GM23248 (cell line): ENCODE measurements at regions not wholly inside any gene's neighbourhood (a gene's known extent, or its start where the extent isn't known, plus 50 kb on each side); places are given as distances from the start of the nearest gene placed in this dataset.

ENCODE experiments used
- DNase-seq: peaks from one replicate; pipeline ENCODE4 v3.0.0-alpha.2; 2015
- H2AFZ ChIP-seq: fragments of 200-600 bp; sonication (generic); 2 replicates; pipeline ENCODE4 v1.6.1; 2016; ENCODE audit warnings: antibody characterized with exemption
- H3F3A ChIP-seq: fragments of 200-600 bp; sonication (generic); 2 replicates; pipeline ENCODE4 v1.6.1; 2016; ENCODE audit warnings: mild to moderate bottlenecking, antibody characterized with exemption, mixed run types; ENCODE audit not compliant: insufficient read depth
- H3K27ac ChIP-seq: fragments of 200-600 bp; sonication (generic); 2 replicates; pipeline ENCODE4 v1.5.1; 2016; ENCODE audit warnings: mild to moderate bottlenecking
- H3K27me3 ChIP-seq: fragments of 200-600 bp; sonication (generic); replicated peaks from 2 replicates; pipeline ENCODE4 v1.6.1; 2016; ENCODE audit warnings: mild to moderate bottlenecking; ENCODE audit not compliant: insufficient read depth
- H3K36me3 ChIP-seq: fragments of 200-600 bp; sonication (generic); 2 replicates; pipeline ENCODE4 v1.6.1; 2016; ENCODE audit warnings: low read depth, mild to moderate bottlenecking
- H3K4me1 ChIP-seq: fragments of 200-600 bp; sonication (generic); 2 replicates; pipeline ENCODE4 v1.6.1; 2016; ENCODE audit warnings: mild to moderate bottlenecking; ENCODE audit not compliant: insufficient read depth
- H3K4me2 ChIP-seq: fragments of 200-600 bp; sonication (generic); one replicate; pipeline ENCODE4 v1.6.1; 2016; ENCODE audit warnings: mild to moderate bottlenecking; ENCODE audit not compliant: unreplicated experiment
- H3K4me3 ChIP-seq: fragments of 200-600 bp; sonication (generic); 2 replicates; pipeline ENCODE4 v1.5.1; 2016; ENCODE audit warnings: mild to moderate bottlenecking
- H3K79me2 ChIP-seq: fragments of 200-600 bp; sonication (generic); 2 replicates; pipeline ENCODE4 v1.6.1; 2016; ENCODE audit warnings: mild to moderate bottlenecking; ENCODE audit not compliant: insufficient read depth
- H3K9ac ChIP-seq: fragments of 200-600 bp; sonication (generic); 2 replicates; pipeline ENCODE4 v1.6.1; 2016; ENCODE audit warnings: mild to moderate bottlenecking
- H3K9me2 ChIP-seq: fragments of 200-600 bp; sonication (generic); 2 replicates; pipeline ENCODE4 v1.6.1; 2016; ENCODE audit warnings: mixed run types, mild to moderate bottlenecking, moderate library complexity; ENCODE audit not compliant: insufficient read depth
- H3K9me3 ChIP-seq: fragments of 200-600 bp; sonication (generic); one replicate; pipeline ENCODE4 v1.6.1; 2017; ENCODE audit warnings: low read depth
- H4K20me1 ChIP-seq: fragments of 200-600 bp; sonication (generic); 2 replicates; pipeline ENCODE4 v1.6.0; 2016; ENCODE audit not compliant: insufficient read depth
- EZH2 ChIP-seq: fragments of 200-600 bp; sonication (generic); IDR thresholded peaks from 2 replicates; pipeline ENCODE4 v1.6.1; 2018; ENCODE audit warnings: antibody characterized with exemption, mild to moderate bottlenecking; ENCODE audit not compliant: insufficient read depth, poor library complexity, severe bottlenecking
- EZH2phosphoT487 ChIP-seq: fragments of 200-600 bp; sonication (generic); IDR thresholded peaks from 2 replicates; pipeline ENCODE4 v1.6.1; 2018; ENCODE audit warnings: antibody characterized with exemption, moderate library complexity, mild to moderate bottlenecking, low read depth; ENCODE audit not compliant: insufficient read depth
- WGBS, 2 experiments: methylation state at CpG; one replicate each; pipeline ENCODE4 v1.1.6; 2015 to 2017; ENCODE audit warnings: low lambda C conversion rate in 2 of 2, low coverage in 1 of 2; ENCODE audit errors: missing lambda C conversion rate in 2 of 2; 5-methylcytosine and 5-hydroxymethylcytosine counted together
- in situ Hi-C: fragments of 300-500 bp; cut with MboI; formaldehyde crosslinking; loops from 2 replicates; pipeline ENCODE4 v1.15.0; 2020

DNA sequence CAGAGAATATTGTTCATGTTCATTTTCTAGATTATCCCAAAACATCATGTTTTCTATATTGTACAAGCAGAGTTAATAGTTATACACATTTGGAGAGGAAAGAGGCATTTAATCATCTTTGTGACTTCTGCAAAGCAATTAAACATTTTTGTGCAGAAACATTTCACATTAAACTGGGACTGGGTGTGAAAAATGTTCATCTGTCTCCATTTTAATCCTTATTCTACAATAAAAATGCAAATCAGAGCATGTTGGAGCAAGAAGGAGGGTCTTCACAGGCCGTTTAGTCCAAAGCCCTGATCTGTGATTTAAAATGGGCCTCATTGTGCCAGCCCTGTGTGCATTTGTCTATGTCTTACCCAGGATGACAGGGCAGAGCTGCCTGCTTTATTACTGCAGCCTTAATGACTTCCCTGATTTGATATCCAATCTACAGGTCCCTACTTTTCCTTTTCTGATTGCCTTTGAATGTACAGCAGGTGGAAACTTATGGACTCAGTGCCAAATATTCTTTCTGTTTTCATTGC, 183.5 kb downstream of the CAVIN4 start:
- H3K79me2 ChIP-seq: no peaks in the 10 kb centered on the region
- no peaks in the 10 kb centered on the region for H3F3A ChIP-seq
- in situ Hi-C loops: no loop called here
- H3K9me3 ChIP-seq: no peaks in the 10 kb centered on the region
- H3K4me1 ChIP-seq: no peaks in the 10 kb centered on the region
- no peak overlapping the region for H3K27ac ChIP-seq
- H3K4me2 ChIP-seq: no peak overlapping the region
- no peak overlapping the region for H3K4me3 ChIP-seq
- WGBS, 2 experiments: 0 to 13% methylated on average over 1 of the region's 1 CpG
- no peak for TF ChIP-seq EZH2phosphoT487
- no peak for TF ChIP-seq EZH2
- H3K36me3 ChIP-seq: no peaks in the 10 kb centered on the region
- H3K9ac ChIP-seq: no peak overlapping the region
- H2AFZ ChIP-seq: no peak overlapping the region
- no peaks in the 10 kb centered on the region for H4K20me1 ChIP-seq
- no peak for DNase-seq
- no peaks in the 10 kb centered on the region for H3K27me3 ChIP-seq
- no peaks in the 10 kb centered on the region for H3K9me2 ChIP-seq

GRCh38 chr9:100774326-100774725, 196.4 kb downstream of the CAVIN4 start:
- no peak for DNase-seq
- Histone ChIP-seq H3K36me3 (no peaks in the 10 kb centered on the region), H3F3A (no peaks in the 10 kb centered on the region), H2AFZ (no peak overlapping the region), H3K27ac (no peak overlapping the region), H3K9me3 (no peaks in the 10 kb centered on the region), H3K9me2 (no peaks in the 10 kb centered on the region), H3K27me3 (no peaks in the 10 kb centered on the region), H3K4me1 (no peaks in the 10 kb centered on the region), H3K9ac (no peak overlapping the region), H4K20me1 (no peaks in the 10 kb centered on the region), H3K4me3 (no peak overlapping the region), H3K79me2 (no peaks in the 10 kb centered on the region), H3K4me2 (no peak overlapping the region)
- 0% methylated on average over 1 of the region's 1 CpG for WGBS, 2 experiments
- in situ Hi-C loops: no loop called here
- TF ChIP-seq EZH2phosphoT487 (no peak), EZH2 (no peak)

GRCh38 chr9:100774962-100775361, 197.1 kb downstream of the CAVIN4 start:
- no peaks in the 10 kb centered on the region for H4K20me1 ChIP-seq
- no peak for DNase-seq
- H2AFZ ChIP-seq: no peak overlapping the region
- no peak overlapping the region for H3K4me3 ChIP-seq
- H3K79me2 ChIP-seq: no peaks in the 10 kb centered on the region
- TF ChIP-seq EZH2phosphoT487 (no peak), EZH2 (no peak)
- H3F3A ChIP-seq: no peaks in the 10 kb centered on the region
- H3K27me3 ChIP-seq: no peaks in the 10 kb centered on the region
- H3K9me2 ChIP-seq: no peaks in the 10 kb centered on the region
- in situ Hi-C loops: loop anchor here (25.0 kb wide), 1 partner anchor 112 kb away; no protein-coding TSS in a partner anchor
- no peaks in the 10 kb centered on the region for H3K36me3 ChIP-seq
- WGBS, 2 experiments: 0% methylated on average over 1 of the region's 1 CpG
- no peak overlapping the region for H3K27ac ChIP-seq
- H3K9ac ChIP-seq: no peak overlapping the region
- no peaks in the 10 kb centered on the region for H3K4me1 ChIP-seq
- H3K4me2 ChIP-seq: no peak overlapping the region
- no peaks in the 10 kb centered on the region for H3K9me3 ChIP-seq

- H3K4me1 ChIP-seq: no peaks in the 10 kb centered on the region
- H4K20me1 ChIP-seq: no peaks in the 10 kb centered on the region
- H3K4me2 ChIP-seq: no peak overlapping the region
- H3K9me2 ChIP-seq: no peaks in the 10 kb centered on the region
- H3K27ac ChIP-seq: no peak overlapping the region
- no peak overlapping the region for H3K9ac ChIP-seq
- H3F3A ChIP-seq: no peaks in the 10 kb centered on the region
- no peaks in the 10 kb centered on the region for H3K79me2 ChIP-seq
- in situ Hi-C loops: loop anchor here (25.0 kb wide), 1 partner anchor 111 kb away; no protein-coding TSS in a partner anchor
- H2AFZ ChIP-seq: no peak overlapping the region
- H3K36me3 ChIP-seq: no peaks in the 10 kb centered on the region
- WGBS, 2 experiments: 8 to 9% methylated on average over 1 of the region's 1 CpG
- DNase-seq: no peak
- TF ChIP-seq EZH2: no peak
- no peak for TF ChIP-seq EZH2phosphoT487
- H3K27me3 ChIP-seq: no peaks in the 10 kb centered on the region
- no peak overlapping the region for H3K4me3 ChIP-seq
- H3K9me3 ChIP-seq: no peaks in the 10 kb centered on the region
Measured at GRCh38 chr9:100775912-100776311, 198.0 kb downstream of the CAVIN4 start.

DNA sequence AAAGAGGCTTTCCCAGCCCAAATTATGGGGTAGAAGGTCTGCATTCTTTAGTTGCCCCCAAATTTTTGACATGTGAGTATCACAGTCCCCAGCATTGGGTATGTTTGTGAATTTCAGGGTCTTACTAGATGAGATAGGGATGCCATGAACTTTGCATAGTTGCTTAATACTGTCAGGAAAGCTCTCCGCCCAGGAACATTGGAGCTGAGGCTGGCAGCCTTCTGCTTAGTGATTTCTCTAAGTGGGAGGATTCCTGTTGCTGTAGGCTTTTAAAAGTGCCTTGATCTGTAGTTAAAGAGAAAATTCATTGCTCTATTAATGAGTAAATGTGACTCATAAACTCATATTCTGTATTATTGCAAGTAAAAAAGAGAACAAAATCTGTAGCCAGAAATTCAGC, 206.9 kb downstream of the CAVIN4 start:
- Histone ChIP-seq H3K9me2 (no peaks in the 10 kb centered on the region), H3K4me2 (no peak overlapping the region), H2AFZ (no peak overlapping the region), H4K20me1 (no peaks in the 10 kb centered on the region), H3K27me3 (no peaks in the 10 kb centered on the region), H3F3A (no peaks in the 10 kb centered on the region), H3K79me2 (no peaks in the 10 kb centered on the region), H3K9ac (no peak overlapping the region), H3K4me1 (no peaks in the 10 kb centered on the region), H3K4me3 (no peak overlapping the region), H3K36me3 (no peaks in the 10 kb centered on the region), H3K27ac (no peak overlapping the region), H3K9me3 (no peaks in the 10 kb centered on the region)
- WGBS, 2 experiments: 0 to 9% methylated on average over 1 of the region's 1 CpG
- DNase-seq: no peak
- in situ Hi-C loops: loop anchor here (25.0 kb wide), 1 partner anchor 103 kb away; no protein-coding TSS in a partner anchor
- TF ChIP-seq EZH2phosphoT487 (no peak), EZH2 (no peak)
